ENCODE measurements at regions not wholly inside any gene's neighbourhood (a gene's known extent, or its start where the extent isn't known, plus 50 kb on each side); places are given as distances from the start of the nearest gene placed in this dataset.

DNA sequence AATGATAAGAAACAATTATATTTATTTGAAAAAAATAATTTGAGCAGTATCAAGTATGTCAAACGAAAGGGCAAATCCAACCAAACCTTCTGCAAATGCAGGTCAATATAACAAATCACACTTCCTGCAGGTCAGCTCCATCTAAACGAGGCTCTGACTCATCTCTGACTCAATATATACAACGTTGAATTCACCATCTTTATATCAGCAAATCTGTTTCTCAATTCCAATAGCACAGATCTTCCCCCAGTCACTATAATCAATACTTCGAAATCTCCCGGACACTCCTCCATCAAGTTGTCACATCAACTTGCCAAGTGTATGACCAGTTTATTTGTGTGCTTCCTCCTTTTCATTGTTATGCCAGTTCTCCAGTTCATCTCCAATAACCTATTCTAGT, 388.9 kb downstream of the ZEB2 start:
- TF ChIP-seq, protein P1, sequence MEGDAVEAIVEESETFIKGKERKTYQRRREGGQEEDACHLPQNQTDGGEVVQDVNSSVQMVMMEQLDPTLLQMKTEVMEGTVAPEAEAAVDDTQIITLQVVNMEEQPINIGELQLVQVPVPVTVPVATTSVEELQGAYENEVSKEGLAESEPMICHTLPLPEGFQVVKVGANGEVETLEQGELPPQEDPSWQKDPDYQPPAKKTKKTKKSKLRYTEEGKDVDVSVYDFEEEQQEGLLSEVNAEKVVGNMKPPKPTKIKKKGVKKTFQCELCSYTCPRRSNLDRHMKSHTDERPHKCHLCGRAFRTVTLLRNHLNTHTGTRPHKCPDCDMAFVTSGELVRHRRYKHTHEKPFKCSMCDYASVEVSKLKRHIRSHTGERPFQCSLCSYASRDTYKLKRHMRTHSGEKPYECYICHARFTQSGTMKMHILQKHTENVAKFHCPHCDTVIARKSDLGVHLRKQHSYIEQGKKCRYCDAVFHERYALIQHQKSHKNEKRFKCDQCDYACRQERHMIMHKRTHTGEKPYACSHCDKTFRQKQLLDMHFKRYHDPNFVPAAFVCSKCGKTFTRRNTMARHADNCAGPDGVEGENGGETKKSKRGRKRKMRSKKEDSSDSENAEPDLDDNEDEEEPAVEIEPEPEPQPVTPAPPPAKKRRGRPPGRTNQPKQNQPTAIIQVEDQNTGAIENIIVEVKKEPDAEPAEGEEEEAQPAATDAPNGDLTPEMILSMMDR (IDR thresholded peaks at IDR 0.05; ENCODE audit: borderline replicate concordance, insufficient read depth, low read depth, low read length), result no peak
- no peak overlapping the region for H3K4me3 ChIP-seq (ENCODE audit: low read depth, low read length)

DNA sequence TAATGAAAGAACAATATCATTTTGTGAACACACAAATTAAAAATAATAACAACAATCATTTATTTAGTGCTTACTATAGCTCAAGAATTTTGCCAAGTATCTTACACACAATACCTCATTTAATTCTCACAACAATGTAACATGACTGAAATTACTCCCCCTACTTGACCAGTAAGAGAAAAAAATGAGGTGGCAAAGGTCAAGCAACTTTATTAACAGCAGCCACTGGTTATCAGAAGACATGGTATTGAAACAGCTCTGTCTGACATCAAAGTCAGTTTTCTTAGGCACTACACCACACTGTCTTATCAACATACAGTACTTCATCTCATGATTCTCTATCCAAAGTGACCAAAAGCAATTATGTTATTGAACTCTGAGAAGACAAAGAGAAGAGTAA, 389.4 kb downstream of the ZEB2 start:
- H3K4me3 ChIP-seq (ENCODE audit: low read depth, low read length), result no peak overlapping the region
- TF ChIP-seq, protein P1 (IDR thresholded peaks at IDR 0.05; ENCODE audit: borderline replicate concordance, insufficient read depth, low read depth, low read length), result no peak

DNA sequence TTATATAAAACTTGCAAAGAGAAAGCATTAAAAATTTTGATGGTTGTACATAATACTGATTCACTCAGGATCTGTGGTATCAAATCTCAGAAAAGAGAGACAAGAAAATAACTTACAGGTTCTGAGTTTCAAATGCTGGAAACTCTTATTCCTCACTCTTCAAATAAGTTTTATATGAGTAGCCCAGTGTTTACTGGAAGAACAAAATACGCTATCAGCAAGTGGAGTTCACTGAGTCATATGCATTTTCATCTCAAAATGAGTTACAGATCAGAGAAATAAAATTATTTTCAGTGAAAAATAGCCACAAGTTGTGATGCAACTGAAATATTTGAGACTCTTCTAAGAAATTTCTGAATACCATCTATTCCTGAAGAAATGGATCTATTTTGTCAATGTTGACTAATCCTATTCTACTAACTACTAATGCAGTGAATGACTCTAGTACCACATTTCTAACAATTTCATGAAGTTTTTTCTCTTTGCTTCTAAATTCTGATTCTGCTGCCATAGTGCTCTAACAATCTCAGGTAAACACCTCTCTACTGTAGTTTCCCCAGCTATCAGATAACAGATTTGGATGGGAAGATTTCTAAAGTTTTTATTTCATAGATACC, 391.7 kb downstream of the ZEB2 start:
- TF ChIP-seq, protein P1 (IDR thresholded peaks at IDR 0.05; ENCODE audit: borderline replicate concordance, insufficient read depth, low read depth, low read length), result no peak
- no peak overlapping the region for H3K4me3 ChIP-seq (ENCODE audit: low read depth, low read length)

GRCh38 chr2:144127693-144128092, 392.2 kb downstream of the ZEB2 start:
- H3K4me3 ChIP-seq (ENCODE audit: low read depth, low read length), result no peak overlapping the region
- TF ChIP-seq, protein P1 (IDR thresholded peaks at IDR 0.05; ENCODE audit: borderline replicate concordance, insufficient read depth, low read depth, low read length), result no peak

DNA sequence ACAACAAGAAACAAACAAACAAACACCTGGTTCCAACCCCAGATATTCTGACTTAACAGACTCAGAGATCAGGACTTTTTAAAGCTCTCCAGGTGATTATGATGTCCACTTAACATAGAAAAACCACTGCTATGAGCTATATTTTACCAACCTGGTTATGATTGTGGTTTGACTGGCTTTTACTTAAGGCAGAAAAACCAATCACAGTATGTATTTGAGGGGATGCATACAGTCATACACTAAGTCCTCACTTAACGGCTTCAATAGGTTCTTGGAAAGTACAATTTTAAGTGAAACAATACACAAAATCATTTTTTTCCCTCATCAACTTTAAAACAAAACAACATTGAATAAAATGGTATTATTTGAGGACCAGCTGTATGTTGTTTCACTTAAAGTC, 393.6 kb downstream of the ZEB2 start:
- TF ChIP-seq, protein P1 (IDR thresholded peaks at IDR 0.05; ENCODE audit: borderline replicate concordance, insufficient read depth, low read depth, low read length), result no peak
- no peak overlapping the region for H3K4me3 ChIP-seq (ENCODE audit: low read depth, low read length)

- TF ChIP-seq, protein P1 (IDR thresholded peaks at IDR 0.05; ENCODE audit: borderline replicate concordance, insufficient read depth, low read depth, low read length), result no peak
- H3K4me3 ChIP-seq (ENCODE audit: low read depth, low read length), result no peak overlapping the region
Measured at GRCh38 chr2:144125751-144126150, 394.2 kb downstream of the ZEB2 start.

- TF ChIP-seq, protein P1 (IDR thresholded peaks at IDR 0.05; ENCODE audit: borderline replicate concordance, insufficient read depth, low read depth, low read length), result no peak
- H3K4me3 ChIP-seq (ENCODE audit: low read depth, low read length), result no peak overlapping the region
Measured at GRCh38 chr2:144124882-144125281, 395.0 kb downstream of the ZEB2 start.
